HEK293 (cell line): ENCODE measurements at regions not wholly inside any gene's neighbourhood (a gene's known extent, or its start where the extent isn't known, plus 50 kb on each side); places are given as distances from the start of the nearest gene placed in this dataset.

Experiments used
- CTCF ChIA-PET: fragments of 350-600 bp; formaldehyde crosslinking; extraction: SDS; loops from one replicate; lab custom pipeline; 2021; ENCODE audit warnings: antibody characterized with exemption; lab: Yijun Ruan, JAX
- POLR2A ChIA-PET: fragments of 300-600 bp; formaldehyde crosslinking; extraction: SDS; loops from one replicate; lab custom pipeline; 2020; ENCODE audit warnings: antibody characterized with exemption, inconsistent platforms; lab: Yijun Ruan, JAX
- H3K27ac ChIP-seq: fragments of 200-500 bp; sonication (Bioruptor generic); 2 replicates; pipeline ENCODE4 v1.5.1; 2014; ENCODE audit warnings: low read depth, low read length, control low read depth, inconsistent platforms; ENCODE audit errors: extremely low read depth
- H3K36me3 ChIP-seq, 2 experiments: fragments of 200-500 bp in 1 of 2; sonication (Bioruptor generic) in 1 of 2; 1 replicate in 1 of 2; 2 replicates in 1 of 2; pipeline ENCODE4 v1.5.1; 2014 to 2017; ENCODE audit warnings: inconsistent platforms in 2 of 2, low read length in 2 of 2; ENCODE audit not compliant: control insufficient read depth in 2 of 2, insufficient read depth in 1 of 2
- H3K4me1 ChIP-seq: fragments of 200-500 bp; sonication (Bioruptor generic); 2 replicates; pipeline ENCODE4 v1.5.1; 2014; ENCODE audit warnings: mild to moderate bottlenecking, low read length, inconsistent platforms; ENCODE audit not compliant: control insufficient read depth, insufficient read depth
- H3K4me3 ChIP-seq: 2 replicates; pipeline ENCODE4 v1.5.1; 2011; ENCODE audit warnings: low read depth, mild to moderate bottlenecking, control low read depth, low read length, moderate library complexity
- H3K9me3 ChIP-seq: fragments of 200-500 bp; sonication (Bioruptor generic); 2 replicates; pipeline ENCODE4 v1.5.1; 2014; ENCODE audit warnings: low read depth, low read length, inconsistent platforms; ENCODE audit not compliant: control insufficient read depth, insufficient read depth
- BCL11A ChIP-seq: fragments of 450-650 bp; formaldehyde crosslinking; IDR thresholded peaks from 2 replicates; pipeline ENCODE4 v1.5.1; 2016; ENCODE audit warnings: low read depth, missing biosample characterization, missing genetic modification characterization
- BCL11B ChIP-seq: fragments of 450-650 bp; formaldehyde crosslinking; IDR thresholded peaks from 2 replicates; pipeline ENCODE4 v1.5.1; 2016; ENCODE audit warnings: low read depth, missing biosample characterization, missing genetic modification characterization
- GLIS2 ChIP-seq: fragments of 450-650 bp; formaldehyde crosslinking; IDR thresholded peaks from 2 replicates; pipeline ENCODE4 v1.5.1; 2016; ENCODE audit warnings: missing biosample characterization, missing genetic modification characterization
- HOXC10 ChIP-seq: sonication (generic); formaldehyde crosslinking; IDR thresholded peaks from 2 replicates; pipeline ENCODE4 v1.8.1; 2023; ENCODE audit warnings: mild to moderate bottlenecking, missing genetic modification reagents
- KLF16 ChIP-seq: fragments of 450-650 bp; formaldehyde crosslinking; IDR thresholded peaks from 2 replicates; pipeline ENCODE4 v1.5.1; 2017; ENCODE audit warnings: missing biosample characterization, missing genetic modification characterization
- PATZ1 ChIP-seq: fragments of 450-650 bp; formaldehyde crosslinking; IDR thresholded peaks from 2 replicates; pipeline ENCODE4 v1.5.1; 2016; ENCODE audit warnings: missing biosample characterization, missing genetic modification characterization
- REPIN1 ChIP-seq: fragments of 450-650 bp; formaldehyde crosslinking; IDR thresholded peaks from 2 replicates; pipeline ENCODE4 v1.5.1; 2017; ENCODE audit warnings: missing biosample characterization, missing genetic modification characterization, low read depth
- TCF7L2 ChIP-seq: IDR thresholded peaks from 2 replicates; pipeline ENCODE4 v1.6.1; 2011; ENCODE audit warnings: low read depth, mild to moderate bottlenecking, inconsistent platforms, low read length, moderate library complexity, borderline replicate concordance
- ZBTB7A ChIP-seq: fragments of 450-650 bp; formaldehyde crosslinking; IDR thresholded peaks from 2 replicates; pipeline ENCODE4 v1.5.1; 2016; ENCODE audit warnings: low read depth, missing biosample characterization, missing genetic modification characterization
- ZFP69B ChIP-seq: fragments of 450-650 bp; formaldehyde crosslinking; IDR thresholded peaks from 2 replicates; pipeline ENCODE4 v1.5.1; 2016; ENCODE audit warnings: missing biosample characterization, missing genetic modification characterization
- ZNF114 ChIP-seq: fragments of 450-650 bp; formaldehyde crosslinking; IDR thresholded peaks from 2 replicates; pipeline ENCODE4 v1.5.0; 2017; ENCODE audit warnings: missing biosample characterization, missing genetic modification characterization
- ZNF133 ChIP-seq: fragments of 450-650 bp; formaldehyde crosslinking; IDR thresholded peaks from 2 replicates; pipeline ENCODE4 v1.5.1; 2016; ENCODE audit warnings: missing biosample characterization, missing genetic modification characterization
- ZNF138 ChIP-seq: fragments of 450-650 bp; formaldehyde crosslinking; IDR thresholded peaks from 2 replicates; pipeline ENCODE4 v1.5.1; 2016; ENCODE audit warnings: missing biosample characterization, missing genetic modification characterization, borderline replicate concordance
- ZNF221 ChIP-seq: fragments of 450-650 bp; formaldehyde crosslinking; IDR thresholded peaks from 2 replicates; pipeline ENCODE4 v1.5.1; 2017; ENCODE audit warnings: missing biosample characterization, missing genetic modification characterization, borderline replicate concordance
- ZNF24 ChIP-seq: fragments of 450-650 bp; formaldehyde crosslinking; IDR thresholded peaks from 2 replicates; pipeline ENCODE4 v1.5.1; 2016; ENCODE audit warnings: missing biosample characterization, missing genetic modification characterization
- ZNF248 ChIP-seq: fragments of 450-650 bp; formaldehyde crosslinking; IDR thresholded peaks from 2 replicates; pipeline ENCODE4 v1.5.1; 2017; ENCODE audit warnings: missing biosample characterization, missing genetic modification characterization
- ZNF354C ChIP-seq: fragments of 450-650 bp; formaldehyde crosslinking; IDR thresholded peaks from 2 replicates; pipeline ENCODE4 v1.5.1; 2016; ENCODE audit warnings: missing biosample characterization, missing genetic modification characterization, low read depth, borderline replicate concordance
- ZNF423 ChIP-seq: fragments of 450-650 bp; formaldehyde crosslinking; IDR thresholded peaks from 2 replicates; pipeline ENCODE4 v1.5.1; 2016; ENCODE audit warnings: missing biosample characterization, missing genetic modification characterization
- ZNF433 ChIP-seq: fragments of 450-650 bp; formaldehyde crosslinking; IDR thresholded peaks from 2 replicates; pipeline ENCODE4 v1.5.1; 2016; ENCODE audit warnings: missing biosample characterization, missing genetic modification characterization, low read depth
- ZNF48 ChIP-seq: fragments of 450-650 bp; formaldehyde crosslinking; IDR thresholded peaks from 2 replicates; pipeline ENCODE4 v1.5.1; 2016; ENCODE audit warnings: missing biosample characterization, missing genetic modification characterization
- ZNF521 ChIP-seq: fragments of 450-650 bp; formaldehyde crosslinking; IDR thresholded peaks from 2 replicates; pipeline ENCODE4 v1.5.1; 2017; ENCODE audit warnings: missing biosample characterization, mild to moderate bottlenecking, missing genetic modification characterization
- ZNF544 ChIP-seq: fragments of 450-650 bp; formaldehyde crosslinking; IDR thresholded peaks from 2 replicates; pipeline ENCODE4 v1.5.0; 2017; ENCODE audit warnings: missing biosample characterization, missing genetic modification characterization
- ZNF571 ChIP-seq: fragments of 450-650 bp; formaldehyde crosslinking; IDR thresholded peaks from 2 replicates; pipeline ENCODE4 v1.5.0; 2017; ENCODE audit warnings: missing biosample characterization, missing genetic modification characterization
- ZNF664 ChIP-seq: fragments of 450-650 bp; formaldehyde crosslinking; IDR thresholded peaks from 2 replicates; pipeline ENCODE4 v1.5.1; 2016; ENCODE audit warnings: missing biosample characterization, missing genetic modification characterization
- ZNF792 ChIP-seq: fragments of 450-650 bp; formaldehyde crosslinking; IDR thresholded peaks from 2 replicates; pipeline ENCODE4 v1.5.1; 2016; ENCODE audit warnings: missing biosample characterization, missing genetic modification characterization
- ZSCAN16 ChIP-seq: fragments of 450-650 bp; formaldehyde crosslinking; IDR thresholded peaks from 2 replicates; pipeline ENCODE4 v1.5.1; 2016; ENCODE audit warnings: missing biosample characterization, missing genetic modification characterization
- ZSCAN23 ChIP-seq: fragments of 450-650 bp; formaldehyde crosslinking; IDR thresholded peaks from 2 replicates; pipeline ENCODE4 v1.5.1; 2016; ENCODE audit warnings: missing biosample characterization, missing genetic modification characterization
- TF ChIP-seq, protein P1 (sequence below): fragments of 450-650 bp; formaldehyde crosslinking; IDR thresholded peaks from 2 replicates; pipeline ENCODE4 v1.5.1; 2016; ENCODE audit warnings: missing biosample characterization, missing genetic modification characterization, low read depth
- TF ChIP-seq, protein P2 (sequence below): fragments of 450-650 bp; formaldehyde crosslinking; IDR thresholded peaks from 2 replicates; pipeline ENCODE4 v1.5.1; 2016; ENCODE audit warnings: missing biosample characterization, missing genetic modification characterization
- TF ChIP-seq, protein P3 (sequence below): fragments of 450-650 bp; formaldehyde crosslinking; IDR thresholded peaks from 2 replicates; pipeline ENCODE4 v1.5.1; 2017; ENCODE audit warnings: missing biosample characterization, missing genetic modification characterization

- Histone ChIP-seq H3K36me3 (no peaks in the 10 kb centered on the region), H3K4me1 (no peaks in the 10 kb centered on the region), H3K27ac (no peak overlapping the region), H3K9me3 (no peaks in the 10 kb centered on the region), H3K4me3 (no peak overlapping the region)
- ChIA-PET CTCF (no interaction called here), POLR2A (no interaction called here)
- TF ChIP-seq ZNF544 (tag by site-specific recombination) (no peak), ZNF133 (tag by site-specific recombination) (no peak), HOXC10 (CRISPR knock-in tag) (no peak), ZNF138 (no peak), ZNF792 (tag by site-specific recombination) (no peak), ZNF114 (no peak), KLF16 (tag by site-specific recombination) (no peak), TCF7L2 (no peak), ZNF221 (tag by site-specific recombination) (no peak), GLIS2 (no peak), ZNF248 (no peak), BCL11A (tag by site-specific recombination) (no peak), ZSCAN16 (no peak), ZNF48 (tag by site-specific recombination) (no peak)
- TF ChIP-seq, protein P1, sequence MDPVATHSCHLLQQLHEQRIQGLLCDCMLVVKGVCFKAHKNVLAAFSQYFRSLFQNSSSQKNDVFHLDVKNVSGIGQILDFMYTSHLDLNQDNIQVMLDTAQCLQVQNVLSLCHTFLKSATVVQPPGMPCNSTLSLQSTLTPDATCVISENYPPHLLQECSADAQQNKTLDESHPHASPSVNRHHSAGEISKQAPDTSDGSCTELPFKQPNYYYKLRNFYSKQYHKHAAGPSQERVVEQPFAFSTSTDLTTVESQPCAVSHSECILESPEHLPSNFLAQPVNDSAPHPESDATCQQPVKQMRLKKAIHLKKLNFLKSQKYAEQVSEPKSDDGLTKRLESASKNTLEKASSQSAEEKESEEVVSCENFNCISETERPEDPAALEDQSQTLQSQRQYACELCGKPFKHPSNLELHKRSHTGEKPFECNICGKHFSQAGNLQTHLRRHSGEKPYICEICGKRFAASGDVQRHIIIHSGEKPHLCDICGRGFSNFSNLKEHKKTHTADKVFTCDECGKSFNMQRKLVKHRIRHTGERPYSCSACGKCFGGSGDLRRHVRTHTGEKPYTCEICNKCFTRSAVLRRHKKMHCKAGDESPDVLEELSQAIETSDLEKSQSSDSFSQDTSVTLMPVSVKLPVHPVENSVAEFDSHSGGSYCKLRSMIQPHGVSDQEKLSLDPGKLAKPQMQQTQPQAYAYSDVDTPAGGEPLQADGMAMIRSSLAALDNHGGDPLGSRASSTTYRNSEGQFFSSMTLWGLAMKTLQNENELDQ (tag by site-specific recombination), result no peak
Observed at GRCh38 chr3:74403307-74403706, 211.2 kb downstream of the CNTN3 start.

- H3K4me3 ChIP-seq, result no peak overlapping the region
- ChIA-PET CTCF (no interaction called here), POLR2A (no interaction called here)
- no peak for TF ChIP-seq ZNF571
- no peak for TF ChIP-seq ZNF433 (tag by site-specific recombination)
- no peak for TF ChIP-seq ZFP69B
- no peak for TF ChIP-seq ZNF354C
- TF ChIP-seq, protein P1 (tag by site-specific recombination), result no peak
- TF ChIP-seq, protein P2, sequence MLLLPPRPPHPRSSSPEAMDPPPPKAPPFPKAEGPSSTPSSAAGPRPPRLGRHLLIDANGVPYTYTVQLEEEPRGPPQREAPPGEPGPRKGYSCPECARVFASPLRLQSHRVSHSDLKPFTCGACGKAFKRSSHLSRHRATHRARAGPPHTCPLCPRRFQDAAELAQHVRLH (tag by site-specific recombination), result no peak
- no peak for TF ChIP-seq ZNF423 (tag by site-specific recombination)
- TF ChIP-seq ZNF664 (tag by site-specific recombination), result no peak
- no peak for TF ChIP-seq ZNF24 (tag by site-specific recombination)
- no peak for TF ChIP-seq REPIN1 (tag by site-specific recombination)
- no peak for TF ChIP-seq HOXC10 (CRISPR knock-in tag)
- no peak for TF ChIP-seq ZNF521
- TF ChIP-seq PATZ1, result no peak
- TF ChIP-seq ZBTB7A (tag by site-specific recombination), result no peak
- TF ChIP-seq BCL11B (tag by site-specific recombination), result no peak
- TF ChIP-seq ZSCAN23, result no peak
- TF ChIP-seq, protein P3, sequence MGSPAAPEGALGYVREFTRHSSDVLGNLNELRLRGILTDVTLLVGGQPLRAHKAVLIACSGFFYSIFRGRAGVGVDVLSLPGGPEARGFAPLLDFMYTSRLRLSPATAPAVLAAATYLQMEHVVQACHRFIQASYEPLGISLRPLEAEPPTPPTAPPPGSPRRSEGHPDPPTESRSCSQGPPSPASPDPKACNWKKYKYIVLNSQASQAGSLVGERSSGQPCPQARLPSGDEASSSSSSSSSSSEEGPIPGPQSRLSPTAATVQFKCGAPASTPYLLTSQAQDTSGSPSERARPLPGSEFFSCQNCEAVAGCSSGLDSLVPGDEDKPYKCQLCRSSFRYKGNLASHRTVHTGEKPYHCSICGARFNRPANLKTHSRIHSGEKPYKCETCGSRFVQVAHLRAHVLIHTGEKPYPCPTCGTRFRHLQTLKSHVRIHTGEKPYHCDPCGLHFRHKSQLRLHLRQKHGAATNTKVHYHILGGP (tag by site-specific recombination), result no peak
- H3K36me3 ChIP-seq, result no peaks in the 10 kb centered on the region
- H3K27ac ChIP-seq, result no peak overlapping the region
- H3K4me1 ChIP-seq, result no peaks in the 10 kb centered on the region
- no peaks in the 10 kb centered on the region for H3K9me3 ChIP-seq
Observed at GRCh38 chr3:74402821-74403220, 211.6 kb downstream of the CNTN3 start.
